ENCODE measurements at regions not wholly inside any gene's neighbourhood (a gene's known extent, or its start where the extent isn't known, plus 50 kb on each side); places are given as distances from the start of the nearest gene placed in this dataset.
"Not testable (repeated sequence)": the region's sequence is repeated elsewhere in the genome, so short reads cannot be mapped to it uniquely, and the experiment has no call there.

DNA sequence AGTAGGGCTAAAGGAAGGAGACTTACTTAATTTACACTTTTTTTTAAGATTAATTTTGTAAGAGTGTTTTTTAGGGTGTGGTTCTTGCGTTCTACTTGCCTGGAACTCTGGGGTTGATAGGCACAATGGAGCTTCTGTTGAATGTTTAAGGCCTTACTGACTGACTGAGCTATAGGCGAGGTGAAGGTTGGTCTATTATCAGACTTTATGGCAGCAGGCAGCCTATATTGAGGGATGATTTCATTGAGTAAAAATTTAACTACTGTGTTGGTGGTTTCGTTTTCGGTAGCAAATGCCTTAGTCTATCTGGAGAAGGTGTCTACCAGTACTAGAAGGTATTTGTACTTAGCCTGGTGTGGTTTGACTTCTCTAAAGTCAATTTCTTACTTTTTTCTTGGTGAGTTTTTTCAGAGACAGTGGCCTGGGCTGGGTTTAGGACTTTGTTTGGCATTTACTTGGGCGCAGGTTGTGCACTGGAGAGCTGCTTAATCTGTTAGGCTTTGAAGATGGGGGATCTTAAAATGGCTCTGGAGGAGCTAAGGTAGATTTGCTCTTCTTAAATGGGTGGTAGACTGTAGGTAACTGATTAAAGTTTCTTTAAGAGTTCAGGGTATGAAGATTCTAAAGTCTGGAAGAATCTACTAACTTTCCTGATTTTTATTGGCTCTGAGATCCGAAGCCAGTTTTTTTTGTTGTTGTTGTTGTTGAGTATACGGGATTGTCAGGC, 164.5 kb upstream of the CCZ1B start:
- DNase-seq (ENCODE audit: low spot score), result not testable (repeated sequence)

DNA sequence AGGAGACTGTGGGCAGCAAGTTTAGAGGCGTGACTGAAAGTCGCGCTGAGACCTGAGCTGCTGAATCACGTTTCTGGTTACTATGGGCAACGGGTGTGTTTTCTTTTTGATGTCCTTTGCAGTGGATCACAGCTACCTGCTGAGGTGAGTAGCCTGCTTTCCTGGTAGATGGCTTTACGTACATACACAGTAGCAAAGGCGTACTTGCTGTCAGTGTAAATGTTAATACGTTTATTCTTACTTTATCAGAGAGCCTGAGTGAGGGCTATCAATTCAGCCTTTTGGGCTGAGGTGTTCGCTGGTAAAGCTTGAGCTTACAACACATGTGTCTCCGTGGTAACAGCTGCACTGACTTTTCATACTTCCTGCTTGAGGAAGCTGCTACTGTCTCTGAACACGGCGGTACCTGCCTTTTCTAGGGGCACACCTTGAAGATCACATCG, 165.1 kb upstream of the CCZ1B start:
- DNase-seq (ENCODE audit: low spot score), result not testable (repeated sequence)

DNA sequence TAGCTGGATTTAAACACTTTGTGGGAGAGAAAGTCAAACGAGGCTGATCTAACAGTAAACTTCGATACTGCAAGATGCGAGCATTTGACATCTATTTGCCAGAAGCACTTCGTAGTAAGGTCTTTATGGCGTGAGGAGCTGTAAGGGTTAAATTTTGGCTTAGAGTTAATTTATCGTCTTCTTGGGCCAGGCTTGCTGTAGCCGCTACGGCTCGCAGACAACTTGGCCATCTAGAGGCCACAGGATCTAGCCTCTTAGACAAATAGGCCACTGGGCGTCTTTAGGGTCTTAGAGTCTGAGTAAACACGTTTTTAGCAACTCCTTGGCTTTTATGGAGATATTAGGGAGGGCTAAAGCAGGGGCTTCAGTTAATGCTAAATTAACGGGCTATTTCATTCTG, 165.6 kb upstream of the CCZ1B start:
- not testable (repeated sequence) for DNase-seq (ENCODE audit: low spot score)

DNA sequence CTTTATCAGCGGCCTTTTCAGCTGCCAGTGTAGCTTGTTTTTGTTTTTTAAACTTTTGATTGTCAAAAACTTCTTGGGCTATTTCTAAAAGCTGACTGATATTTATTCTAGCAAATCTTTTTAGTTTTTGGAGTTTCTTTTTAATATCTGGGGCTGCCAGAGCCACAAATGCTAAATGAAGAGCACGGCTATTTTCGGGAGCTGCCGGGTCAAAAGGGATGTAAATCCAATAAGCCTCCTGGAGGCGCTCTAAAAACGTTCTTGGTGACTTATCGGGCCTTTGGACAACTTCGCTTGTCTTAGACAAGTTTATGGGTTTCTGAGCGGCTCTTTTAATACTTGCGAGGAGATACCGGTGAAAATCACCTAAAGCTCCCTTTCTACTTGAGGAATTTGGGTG, 166.1 kb upstream of the CCZ1B start:
- not testable (repeated sequence) for DNase-seq (ENCODE audit: low spot score)

DNA sequence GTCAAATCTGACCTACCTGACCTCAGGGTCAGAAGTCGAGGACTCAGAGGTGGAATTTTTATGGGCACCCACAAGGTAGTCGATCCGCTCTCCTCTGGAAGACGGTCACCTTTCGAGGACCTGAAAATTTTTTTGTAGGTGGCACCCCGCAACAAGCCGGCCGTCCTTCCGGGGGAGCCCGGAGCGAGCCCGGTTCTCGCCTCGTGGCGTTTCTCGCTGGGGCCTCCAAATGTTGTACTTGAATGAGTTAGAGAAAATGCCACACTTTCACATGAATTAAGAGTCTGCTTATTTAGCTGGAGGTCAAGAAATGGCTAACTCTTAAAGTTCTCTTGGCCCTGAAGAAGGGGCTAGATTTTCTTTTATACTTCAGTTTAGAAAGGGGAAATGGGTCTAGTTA, 169.0 kb upstream of the CCZ1B start:
- not testable (repeated sequence) for DNase-seq (ENCODE audit: low spot score)

DNA sequence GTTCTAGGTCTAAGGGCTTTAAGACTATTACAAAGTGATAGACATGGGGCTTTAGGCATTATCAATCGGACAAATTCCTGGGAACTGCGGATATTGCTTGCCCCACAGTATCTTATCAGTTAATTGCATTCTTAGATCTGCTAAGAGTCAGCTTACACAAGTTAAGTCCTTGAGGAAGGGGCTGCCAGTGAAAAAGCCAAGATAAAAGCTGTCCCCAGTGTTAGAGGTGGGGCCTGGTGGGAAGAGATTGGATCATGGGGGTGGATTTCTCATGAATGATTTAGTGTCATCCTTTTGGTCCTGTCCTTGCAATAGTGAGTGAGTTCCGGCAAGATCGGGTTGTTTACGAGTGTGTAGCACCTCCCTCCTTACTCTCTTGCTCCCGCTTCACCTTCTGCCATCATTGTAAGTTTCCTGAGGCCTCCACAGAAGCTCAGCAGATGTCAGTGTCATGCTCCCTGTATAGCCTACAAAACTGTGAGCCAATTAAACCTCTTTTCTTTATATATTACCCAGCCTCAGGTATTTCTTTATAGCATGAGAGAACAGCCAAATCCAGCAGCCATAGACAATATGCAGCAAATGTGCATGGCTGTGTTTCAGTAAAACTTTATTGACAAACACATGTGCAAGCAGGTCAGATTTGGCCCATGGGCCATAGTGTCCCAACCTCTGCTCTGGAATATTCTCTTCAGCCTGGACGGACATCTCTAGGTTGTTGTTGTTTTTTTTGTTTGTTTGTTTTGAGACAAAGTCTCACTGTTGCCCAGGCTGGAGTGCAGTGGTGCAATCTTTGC, 169.6 kb upstream of the CCZ1B start:
- DNase-seq (ENCODE audit: low spot score), result not testable (repeated sequence)

DNA sequence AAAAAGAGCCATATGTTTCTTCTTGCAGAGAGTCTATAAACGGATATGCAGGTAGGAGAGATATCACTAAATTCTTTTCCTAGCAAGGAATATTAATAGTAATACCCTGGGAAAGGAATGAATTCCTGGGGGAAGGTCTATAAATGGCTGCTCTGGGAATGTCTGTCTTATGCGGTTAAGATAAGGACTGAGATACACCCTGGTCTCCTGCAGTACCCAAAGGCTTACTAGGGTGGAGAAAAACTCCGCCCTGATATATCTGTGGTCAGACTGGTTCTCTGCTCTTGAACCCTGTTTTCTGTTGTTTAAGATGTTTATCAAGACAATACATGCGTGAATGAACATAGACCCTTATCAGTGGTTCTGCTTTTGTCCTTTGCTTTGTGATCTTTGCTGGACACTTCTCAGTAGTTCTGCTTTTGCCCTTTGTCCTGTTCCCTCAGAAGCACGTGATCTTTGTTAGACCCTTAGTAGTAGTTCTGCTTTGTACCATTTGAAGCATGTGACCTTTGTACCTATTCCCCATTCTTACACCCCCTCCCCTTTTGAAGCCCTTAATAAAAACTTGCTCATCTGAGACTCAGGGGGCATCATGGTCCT, 173.1 kb upstream of the CCZ1B start:
- DNase-seq (ENCODE audit: low spot score), result not testable (repeated sequence)

DNA sequence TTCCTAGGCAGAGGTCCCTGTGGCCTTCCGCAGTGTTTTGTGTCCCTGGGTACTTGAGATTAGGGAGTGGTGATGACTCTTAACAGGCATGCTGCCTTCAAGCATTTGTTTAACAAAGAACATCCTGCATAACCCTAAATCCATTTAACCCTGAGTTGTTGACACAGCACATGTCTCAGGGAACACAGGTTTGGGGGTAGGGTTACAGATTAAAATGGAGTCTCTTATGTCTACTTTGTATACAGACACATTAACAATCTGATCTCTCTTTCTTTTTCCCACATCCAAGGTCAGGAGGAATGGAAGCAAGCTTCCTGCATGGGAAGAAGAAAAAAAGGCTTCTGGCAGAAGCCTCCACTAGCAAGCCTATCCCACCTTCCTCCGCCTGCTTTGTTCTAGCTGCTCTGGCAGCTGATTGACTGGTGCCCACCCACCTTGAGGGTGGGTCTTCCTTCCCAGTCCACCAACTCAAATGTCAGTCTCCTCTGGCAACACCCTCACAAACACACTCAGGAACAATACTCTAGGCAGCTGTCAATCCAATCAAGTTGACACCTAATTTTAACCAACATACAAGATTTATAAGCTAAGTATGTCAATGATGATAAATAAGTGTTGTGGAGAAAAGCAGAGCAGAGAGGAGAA, 176.5 kb upstream of the CCZ1B start:
- no peak for DNase-seq (ENCODE audit: low spot score)

DNA sequence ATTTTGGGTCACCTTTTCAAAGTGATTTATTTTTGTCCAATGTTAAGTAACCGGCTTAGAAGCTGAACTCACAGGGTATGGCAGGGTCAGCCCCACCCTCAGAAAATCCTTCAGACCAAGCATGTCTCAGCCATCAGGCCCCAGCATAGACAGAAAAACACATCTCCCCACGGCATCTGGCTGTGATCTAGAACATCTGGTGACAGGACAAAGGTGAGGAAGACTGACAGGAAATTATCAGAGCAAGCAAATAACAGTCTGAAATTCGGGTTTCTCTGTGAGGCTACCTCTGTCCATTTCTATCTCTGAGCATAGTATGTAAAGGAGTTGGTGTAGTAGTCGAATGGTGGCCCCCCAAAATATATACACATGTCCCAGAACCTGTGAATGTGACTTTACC, 177.0 kb upstream of the C1GALT1 start:
- DNase-seq (ENCODE audit: low spot score), result no peak

DNA sequence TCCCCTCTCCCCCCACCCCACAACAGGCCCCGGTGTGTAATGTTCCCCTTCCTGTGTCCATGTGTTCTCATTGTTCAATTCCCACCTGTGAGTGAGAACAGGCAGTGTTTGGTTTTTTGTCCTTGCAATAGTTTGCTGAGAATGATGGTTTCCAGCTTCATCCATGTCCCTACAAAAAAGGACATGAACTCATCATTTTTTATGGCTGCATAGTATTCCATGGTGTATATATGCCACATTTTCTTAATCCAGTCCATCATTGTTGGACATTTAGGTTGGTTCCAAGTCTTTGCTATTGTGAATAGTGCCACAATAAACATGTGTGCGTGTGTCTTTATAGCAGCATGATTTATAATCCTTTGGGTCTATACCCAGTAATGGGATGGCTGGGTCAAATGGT, 176.4 kb upstream of the C1GALT1 start:
- DNase-seq (ENCODE audit: low spot score), result not testable (repeated sequence)

DNA sequence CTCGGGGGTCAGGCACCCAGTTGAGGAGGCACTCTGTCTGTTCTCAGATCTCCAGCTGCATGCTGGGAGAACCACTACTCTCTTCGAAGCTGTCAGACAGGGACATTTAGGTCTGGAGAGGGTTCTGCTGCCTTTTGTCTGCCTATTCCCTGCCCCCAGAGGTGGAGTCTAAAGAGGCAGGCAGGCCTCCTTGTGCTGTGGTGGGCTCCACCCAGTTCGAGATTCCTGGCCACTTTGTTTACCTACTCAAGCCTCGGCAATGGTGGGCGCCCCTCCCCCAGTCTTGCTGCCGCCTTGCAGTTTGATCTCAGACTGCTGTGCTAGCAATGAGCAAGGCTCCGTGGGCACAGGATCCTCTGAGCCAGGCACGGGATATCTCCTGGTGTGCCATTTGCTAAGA, 171.1 kb upstream of the C1GALT1 start:
- not testable (repeated sequence) for DNase-seq (ENCODE audit: low spot score)

DNA sequence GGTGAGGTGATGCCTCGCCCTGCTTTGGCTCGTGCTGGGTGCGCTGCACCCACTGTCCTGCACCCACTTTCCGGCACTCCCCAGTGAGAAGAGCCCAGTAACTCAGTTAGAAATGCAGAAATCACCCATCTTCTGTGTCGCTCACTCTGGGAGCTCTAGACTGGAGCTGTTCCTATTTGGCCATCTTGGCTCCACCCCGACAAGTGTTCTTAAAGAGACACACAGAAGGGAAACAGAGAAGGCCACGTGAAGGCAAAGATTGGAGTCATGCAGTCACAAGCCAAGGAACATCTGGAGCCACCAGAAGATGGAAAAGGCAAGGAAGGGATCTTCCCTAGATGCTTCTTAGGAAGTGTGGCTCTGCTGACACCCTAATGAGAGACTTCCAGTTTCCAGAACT, 170.6 kb upstream of the C1GALT1 start:
- not testable (repeated sequence) for DNase-seq (ENCODE audit: low spot score)

DNA sequence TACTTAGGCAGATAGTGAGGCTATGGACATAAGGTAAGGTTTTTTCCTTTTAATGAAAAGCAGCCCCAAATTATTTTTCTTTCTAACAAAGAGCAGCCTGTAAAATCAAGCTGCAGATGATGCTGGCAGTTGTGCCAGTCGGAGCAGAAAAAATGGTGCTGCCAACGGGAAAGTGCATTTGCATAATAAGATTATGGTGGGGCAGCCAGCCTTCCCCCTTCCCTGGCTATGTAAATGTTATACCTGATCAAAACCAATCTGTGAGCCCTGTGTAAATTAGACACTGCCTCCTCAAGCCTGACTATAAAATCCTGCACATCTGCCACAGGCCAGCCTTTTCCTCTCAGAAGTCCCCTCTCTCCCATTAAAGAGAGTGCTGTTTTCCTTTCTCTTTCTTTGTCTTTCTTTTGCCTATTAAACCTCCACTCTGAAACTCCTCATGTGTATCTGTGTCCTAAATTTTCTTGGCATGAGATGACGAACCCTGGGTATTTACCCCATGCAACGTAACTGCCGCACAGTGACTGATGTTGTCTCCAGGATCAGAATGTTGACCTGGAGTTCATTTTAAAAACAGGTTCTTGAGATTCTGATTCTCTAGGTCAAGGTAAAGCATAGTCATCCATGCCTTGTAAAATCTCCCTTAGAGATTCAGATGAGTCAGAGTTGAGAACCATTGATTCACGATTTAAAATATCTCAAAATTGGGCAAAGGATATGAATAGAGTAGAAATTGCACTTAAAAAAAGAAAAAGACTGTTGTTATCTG, 167.3 kb upstream of the C1GALT1 start:
- DNase-seq (ENCODE audit: low spot score), result no peak

DNA sequence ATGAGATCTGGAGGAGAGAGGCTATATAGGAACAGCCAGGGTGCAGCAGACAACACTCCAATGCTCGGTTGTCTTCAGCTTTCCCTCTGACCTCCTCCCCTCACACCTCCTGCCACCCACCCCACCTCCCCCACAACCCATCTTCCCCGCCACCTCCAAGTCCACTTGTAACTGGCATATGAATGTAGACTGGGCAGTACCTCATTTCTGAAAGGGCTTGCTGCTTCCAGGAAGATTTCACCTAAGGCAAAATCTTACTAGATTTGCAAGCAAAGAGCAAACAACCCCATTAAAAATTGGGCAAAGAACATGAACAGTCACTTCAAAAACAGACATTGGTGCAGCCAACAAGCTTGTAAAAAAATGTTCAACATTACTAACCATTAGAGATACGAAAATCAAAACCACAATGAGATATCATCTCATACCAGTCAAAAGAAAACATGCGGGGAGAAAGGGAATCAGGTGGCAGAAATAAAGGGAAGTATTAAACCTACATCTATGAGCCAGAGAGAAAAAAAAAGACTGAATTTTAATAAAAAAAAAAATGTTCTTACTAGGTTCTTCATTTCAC, 164.6 kb upstream of the C1GALT1 start:
- DNase-seq (ENCODE audit: low spot score), result no peak

DNA sequence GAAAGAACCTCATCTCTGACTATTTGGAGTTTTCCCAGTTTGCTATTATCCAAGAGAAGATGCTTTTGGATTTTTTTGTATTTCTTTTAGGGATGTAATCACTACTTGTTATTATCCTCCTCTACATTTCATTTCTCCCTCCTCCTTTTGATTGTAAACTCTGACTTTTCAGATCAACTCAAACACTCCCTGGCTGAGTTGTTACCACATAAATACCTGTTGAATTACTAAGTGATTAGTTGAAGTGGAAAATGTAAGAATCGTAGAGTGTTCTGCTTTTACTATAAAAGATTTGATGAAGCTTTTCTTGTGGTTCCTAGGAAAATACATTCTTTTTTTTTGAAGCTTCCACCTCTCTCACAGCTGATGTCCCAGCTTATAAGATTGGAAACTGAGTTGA, 164.1 kb upstream of the C1GALT1 start:
- DNase-seq (ENCODE audit: low spot score), result no peak

DNA sequence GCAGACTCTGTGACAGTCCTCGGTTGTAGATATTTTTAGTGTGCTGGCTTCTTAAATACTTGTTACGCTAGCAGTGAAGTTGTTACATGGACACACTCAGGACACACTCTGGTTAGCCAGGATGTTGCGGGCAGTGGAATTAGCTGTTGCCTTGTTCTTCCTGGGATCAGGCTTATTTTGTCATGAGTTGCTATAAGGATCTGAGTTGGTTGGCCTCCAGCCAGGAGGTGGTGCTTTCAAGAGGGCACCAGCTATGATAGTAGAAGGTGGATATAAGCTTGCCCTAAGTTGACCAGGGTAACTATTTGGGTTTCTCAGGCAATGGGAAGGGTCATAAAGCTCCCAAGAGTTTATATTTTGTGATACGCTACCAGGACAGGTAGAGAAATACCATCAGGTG, 150.1 kb upstream of the C1GALT1 start:
- no peak for DNase-seq (ENCODE audit: low spot score)

DNA sequence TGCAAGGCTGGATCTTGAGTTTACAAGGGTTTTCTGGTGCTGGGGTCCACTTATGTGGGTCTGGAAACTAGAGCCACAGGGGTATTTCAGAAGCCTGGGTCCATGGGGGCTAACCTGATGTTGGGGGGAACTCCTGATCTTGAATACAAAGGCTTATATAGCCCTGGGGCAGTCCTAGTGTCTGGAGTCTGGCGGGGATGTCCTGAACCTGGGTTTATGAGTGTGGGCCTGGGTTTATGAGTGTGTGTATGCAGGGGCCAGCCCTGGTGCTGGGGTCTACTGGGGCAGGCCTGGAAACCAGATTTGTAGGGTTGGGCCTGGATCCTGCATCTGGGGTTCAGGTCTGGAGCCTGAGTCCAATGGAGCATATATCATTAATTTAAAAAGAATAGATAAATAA, 146.5 kb upstream of the C1GALT1 start:
- DNase-seq (ENCODE audit: low spot score), result no peak

DNA sequence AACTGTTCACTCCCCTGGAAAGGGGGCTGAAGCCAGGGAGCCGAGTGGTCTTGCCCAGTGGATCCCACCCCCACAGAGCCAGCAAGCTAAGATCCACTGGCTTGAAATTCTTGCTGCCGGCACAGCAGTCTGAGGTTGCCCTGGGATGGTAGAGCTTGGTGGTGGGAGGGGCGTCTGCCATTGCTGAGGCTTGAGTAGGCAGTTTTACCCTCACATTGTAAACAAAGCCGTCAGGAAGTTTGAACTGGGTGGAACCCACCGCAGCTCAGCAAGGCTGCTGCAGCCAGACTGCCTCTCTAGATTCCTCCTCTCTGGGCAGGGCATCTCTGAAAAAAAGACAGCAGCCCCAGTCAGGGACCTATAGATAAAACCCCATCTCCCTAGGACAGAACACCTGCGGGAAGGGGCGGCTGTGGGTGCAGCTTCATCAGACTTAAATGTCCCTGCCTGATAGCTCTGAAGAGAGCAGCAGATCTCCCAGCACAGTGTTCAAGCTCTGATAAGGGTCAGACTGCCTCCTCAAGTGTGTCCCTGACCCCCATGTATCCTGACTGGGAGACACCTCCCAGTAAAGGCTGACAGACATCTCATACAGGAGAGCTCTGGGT, 140.0 kb upstream of the C1GALT1 start:
- not testable (repeated sequence) for DNase-seq (ENCODE audit: low spot score)

DNA sequence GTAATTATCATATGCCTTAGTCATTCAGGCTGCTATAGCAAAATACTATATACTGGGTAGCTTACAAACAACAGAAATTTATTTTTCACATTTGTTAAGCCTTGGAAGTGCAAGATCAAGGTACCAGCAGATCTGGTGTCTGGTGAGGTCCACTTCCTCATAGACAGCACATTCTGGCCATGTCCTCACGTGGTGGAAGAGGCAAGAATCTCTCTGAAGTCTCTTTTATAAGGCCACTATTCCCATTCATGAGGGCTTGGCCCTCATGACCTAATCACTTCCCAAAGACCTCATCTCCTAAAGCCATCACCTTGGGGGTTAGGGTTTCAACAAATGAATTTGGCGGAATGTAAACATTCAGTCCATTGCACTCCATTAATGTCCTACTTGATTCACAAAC, 137.5 kb upstream of the C1GALT1 start:
- no peak for DNase-seq (ENCODE audit: low spot score)

DNA sequence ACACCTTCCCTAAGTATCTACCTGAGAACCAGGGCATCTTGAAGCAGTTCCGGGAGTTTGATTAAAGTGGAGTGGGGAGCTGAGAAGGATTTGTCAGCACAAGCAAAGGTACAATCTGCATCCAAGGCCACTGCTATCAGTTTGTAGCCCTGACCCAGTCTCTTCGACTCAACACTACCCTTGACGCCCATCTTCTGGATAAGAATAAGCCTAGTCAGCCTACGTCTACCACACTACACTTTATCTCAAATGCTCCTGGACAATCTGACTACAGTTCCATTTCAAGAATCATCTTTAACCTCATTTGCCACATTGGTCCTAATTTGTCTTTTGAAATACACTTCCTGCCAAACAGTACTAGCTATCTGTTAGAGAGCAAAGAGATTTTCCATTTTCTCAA, 134.1 kb upstream of the C1GALT1 start:
- DNase-seq (ENCODE audit: low spot score), result no peak
